IMR-90 (cell line): ENCODE measurements at regions not wholly inside any gene's neighbourhood (a gene's known extent, or its start where the extent isn't known, plus 50 kb on each side); places are given as distances from the start of the nearest gene placed in this dataset.

ENCODE experiments used
- ATAC-seq: fragments of 200-7000 bp; cut with Tn5 transposase; 2 replicates; pipeline ENCODE4 v1.9.1; 2020; ENCODE audit warnings: low read depth, mild to moderate bottlenecking, moderate library complexity
- BruUV-seq: library from RNA; stranded (reverse); fragments of 400-500 nt; replicated peaks from 2 replicates; lab custom pipeline; 2021; lab: Mats Ljungman, UMichigan
- CTCF ChIA-PET: fragments of 300-600 bp; formaldehyde crosslinking; extraction: SDS; loops from one replicate; lab custom pipeline; 2021; ENCODE audit warnings: antibody characterized with exemption; lab: Yijun Ruan, JAX
- POLR2A ChIA-PET: fragments of 300-600 bp; sonication (Branson Sonifier 250); formaldehyde crosslinking; loops from one replicate; lab custom pipeline; 2022; ENCODE audit warnings: antibody characterized with exemption; ENCODE audit not compliant: unreplicated experiment; lab: Charles Lee
- DNase-seq: peaks from one replicate; pipeline ENCODE4 v3.0.0; 2013
- H2AFZ ChIP-seq: replicated peaks from 2 replicates; pipeline ENCODE3; 2013; ENCODE audit warnings: low read length, mild to moderate bottlenecking; ENCODE audit not compliant: poor library complexity
- H2AK5ac ChIP-seq: 2 replicates; pipeline ENCODE4 v1.6.1; 2013; ENCODE audit warnings: low read depth, low read length, inconsistent platforms
- H2AK9ac ChIP-seq: replicated peaks from 2 replicates; pipeline ENCODE3; 2013; ENCODE audit warnings: mild to moderate bottlenecking, low read depth, low read length, moderate library complexity; ENCODE audit not compliant: poor library complexity
- H2BK120ac ChIP-seq: 2 replicates; pipeline ENCODE4 v1.6.1; 2013; ENCODE audit warnings: low read depth, low read length, inconsistent platforms
- H2BK15ac ChIP-seq: 3 replicates; pipeline ENCODE4 v1.6.1; 2013; ENCODE audit warnings: low read depth, low read length, inconsistent platforms
- H2BK20ac ChIP-seq: 2 replicates; pipeline ENCODE4 v1.6.1; 2013; ENCODE audit warnings: low read depth, mild to moderate bottlenecking, inconsistent platforms, low read length, moderate library complexity
- H2BK5ac ChIP-seq: 2 replicates; pipeline ENCODE4 v1.6.1; 2013; ENCODE audit warnings: mild to moderate bottlenecking, low read depth, low read length, inconsistent platforms; ENCODE audit not compliant: poor library complexity, severe bottlenecking
- H3K14ac ChIP-seq: replicated peaks from 2 replicates; pipeline ENCODE4 v1.6.1; 2013; ENCODE audit warnings: low read depth, low read length, inconsistent platforms
- H3K18ac ChIP-seq: 2 replicates; pipeline ENCODE4 v1.6.1; 2013; ENCODE audit warnings: low read depth, low read length, control low read depth
- H3K23ac ChIP-seq: 2 replicates; pipeline ENCODE4 v1.6.1; 2013; ENCODE audit warnings: low read depth, low read length, inconsistent platforms
- H3K27ac ChIP-seq: 2 replicates; pipeline ENCODE4 v1.5.1; 2013; ENCODE audit warnings: mild to moderate bottlenecking, control low read depth, low read length; ENCODE audit not compliant: insufficient read depth
- H3K27me3 ChIP-seq: 2 replicates; pipeline ENCODE4 v1.6.1; 2013; ENCODE audit warnings: low read length; ENCODE audit not compliant: control insufficient read depth, insufficient read depth
- H3K36me3 ChIP-seq: 2 replicates; pipeline ENCODE4 v1.6.1; 2013; ENCODE audit warnings: low read length, mixed read lengths; ENCODE audit not compliant: control insufficient read depth, insufficient read depth
- H3K4ac ChIP-seq: 2 replicates; pipeline ENCODE4 v1.6.1; 2013; ENCODE audit warnings: low read depth, low read length, inconsistent platforms
- H3K4me1 ChIP-seq: 2 replicates; pipeline ENCODE4 v1.6.1; 2013; ENCODE audit warnings: low read length, mixed read lengths; ENCODE audit not compliant: control insufficient read depth, insufficient read depth
- H3K4me2 ChIP-seq: 2 replicates; pipeline ENCODE4 v1.6.1; 2013; ENCODE audit warnings: low read depth, mild to moderate bottlenecking, control low read depth, low read length, moderate library complexity
- H3K4me3 ChIP-seq: 2 replicates; pipeline ENCODE4 v1.5.1; 2013; ENCODE audit warnings: low read depth, mild to moderate bottlenecking, control low read depth, low read length, moderate library complexity; ENCODE audit not compliant: insufficient read depth
- H3K56ac ChIP-seq: 2 replicates; pipeline ENCODE4 v1.6.1; 2013; ENCODE audit warnings: low read length, inconsistent platforms; ENCODE audit not compliant: insufficient read depth; ENCODE audit errors: extremely low read depth
- H3K79me1 ChIP-seq, 2 experiments: 2 replicates each; pipeline ENCODE4 v1.6.1; 2013; ENCODE audit warnings: low read length in 2 of 2, inconsistent platforms in 1 of 2, low read depth in 1 of 2
- H3K9ac ChIP-seq: 2 replicates; pipeline ENCODE4 v1.6.1; 2013; ENCODE audit warnings: low read depth, low read length, control low read depth
- H3K9me1 ChIP-seq: 2 replicates; pipeline ENCODE4 v1.6.1; 2013; ENCODE audit warnings: low read length, inconsistent platforms; ENCODE audit not compliant: insufficient read depth
- H3K9me3 ChIP-seq: 2 replicates; pipeline ENCODE4 v1.6.1; 2013; ENCODE audit warnings: low read length; ENCODE audit not compliant: control insufficient read depth, insufficient read depth
- H4K20me1 ChIP-seq: 2 replicates; pipeline ENCODE4 v1.6.1; 2013; ENCODE audit warnings: low read length, inconsistent platforms; ENCODE audit not compliant: insufficient read depth
- H4K5ac ChIP-seq: 2 replicates; pipeline ENCODE4 v1.6.1; 2013; ENCODE audit warnings: mild to moderate bottlenecking, low read depth, low read length, control low read depth
- H4K8ac ChIP-seq, 2 experiments: 2 replicates each; pipeline ENCODE4 v1.6.1; 2013; ENCODE audit warnings: low read depth in 2 of 2, low read length in 2 of 2, control low read depth in 1 of 2, inconsistent platforms in 1 of 2
- H4K91ac ChIP-seq: 2 replicates; pipeline ENCODE4 v1.6.1; 2013; ENCODE audit warnings: low read depth, low read length, inconsistent platforms; ENCODE audit not compliant: insufficient read depth
- BHLHE40 ChIP-seq: fragments of 150-350 bp; IDR thresholded peaks from 2 replicates; pipeline ENCODE4 v1.6.1; 2016; ENCODE audit warnings: mild to moderate bottlenecking, low read depth, low read length
- CEBPB ChIP-seq: IDR thresholded peaks from 2 replicates; pipeline ENCODE4 v1.6.1; 2012; ENCODE audit warnings: low read depth, low read length, improper control_type of control experiment
- CTCF ChIP-seq: conservative IDR thresholded peaks from 2 replicates; pipeline ENCODE4 v1.5.1; 2012; ENCODE audit warnings: mild to moderate bottlenecking, low read depth, low read length, improper control_type of control experiment
- FOS ChIP-seq: fragments of 150-350 bp; IDR thresholded peaks from 2 replicates; pipeline ENCODE4 v1.6.1; 2016; ENCODE audit warnings: low read depth, low read length
- MAFK ChIP-seq: IDR thresholded peaks from 2 replicates; pipeline ENCODE4 v1.6.1; 2012; ENCODE audit warnings: low read depth, low read length, improper control_type of control experiment
- MAZ ChIP-seq: IDR thresholded peaks from 2 replicates; pipeline ENCODE4 v1.6.1; 2012; ENCODE audit warnings: low read depth, mild to moderate bottlenecking, low read length, improper control_type of control experiment, moderate library complexity, borderline replicate concordance
- MXI1 ChIP-seq: IDR thresholded peaks from 2 replicates; pipeline ENCODE4 v1.6.1; 2012; ENCODE audit warnings: low read depth, mild to moderate bottlenecking, low read length, moderate library complexity, borderline replicate concordance
- NFE2L2 ChIP-seq: fragments of 150-350 bp; IDR thresholded peaks from 2 replicates; pipeline ENCODE4 v1.6.1; 2016; ENCODE audit warnings: low read depth, mild to moderate bottlenecking, low read length
- RAD21 ChIP-seq: IDR thresholded peaks from 2 replicates; pipeline ENCODE4 v1.6.1; 2012; ENCODE audit warnings: low read length, improper control_type of control experiment
- RCOR1 ChIP-seq: IDR thresholded peaks from 2 replicates; pipeline ENCODE4 v1.6.1; 2012; ENCODE audit warnings: mild to moderate bottlenecking, low read length, improper control_type of control experiment; ENCODE audit not compliant: insufficient replicate concordance
- RFX5 ChIP-seq: IDR thresholded peaks from 2 replicates; pipeline ENCODE4 v1.8.0; 2012; ENCODE audit warnings: low read depth, mild to moderate bottlenecking, low read length, moderate library complexity
- SMC3 ChIP-seq: fragments of 150-350 bp; IDR thresholded peaks from 2 replicates; pipeline ENCODE4 v1.6.1; 2016; ENCODE audit warnings: low read depth, mild to moderate bottlenecking, antibody characterized with exemption, low read length, moderate library complexity
- USF2 ChIP-seq: fragments of 150-350 bp; IDR thresholded peaks from 2 replicates; pipeline ENCODE4 v1.6.1; 2017; ENCODE audit warnings: mild to moderate bottlenecking, antibody characterized with exemption, low read length, low read depth
- WGBS, 2 experiments: methylation state at CpG; one replicate each; pipeline versions ENCODE4 v1.1.5 to v1.1.7; 2013; ENCODE audit warnings: missing lambda C conversion rate in 2 of 2; ENCODE audit not compliant: insufficient read length in 1 of 2; ENCODE audit errors: extremely low coverage in 2 of 2; 5-methylcytosine and 5-hydroxymethylcytosine counted together
- dilution Hi-C: fragments of 300-500 bp; cut with HindIII; formaldehyde crosslinking; loops from one replicate; pipeline ENCODE4 v1.14.3; 2018; ENCODE audit warnings: low sequenced_read_pairs; ENCODE audit not compliant: unreplicated experiment
- in situ Hi-C: fragments of 300-500 bp; cut with MboI; formaldehyde crosslinking; loops from 3 replicates; pipeline ENCODE4 v1.14.3; 2019; ENCODE audit warnings: low sequenced_read_pairs, inconsistent platforms, mixed read lengths
- intact Hi-C: fragments of 100-400 bp; cut with micrococcal nuclease; formaldehyde crosslinking; loops from 2 replicates; pipeline ENCODE4 v1.10.0; 2022

GRCh38 chr3:17954801-17955200 lies 212.4 kb upstream of the TBC1D5 start:
- Histone ChIP-seq H3K4ac (no peak overlapping the region), H3K56ac (no peak overlapping the region), H3K14ac (no peak overlapping the region), H3K36me3 (no peaks in the 10 kb centered on the region), H2AFZ (no peak overlapping the region), H3K79me1 (no peaks in the 10 kb centered on the region), H3K18ac (no peak overlapping the region), H3K4me1 (no peaks in the 10 kb centered on the region), H4K91ac (no peak overlapping the region), H2AK9ac (no peak overlapping the region), H3K4me3 (no peak overlapping the region), H3K27ac (no peak overlapping the region), H4K5ac (no peak overlapping the region), H4K20me1 (no peaks in the 10 kb centered on the region), H3K9me3 (no peaks in the 10 kb centered on the region), H3K27me3 (no peaks in the 10 kb centered on the region), H3K23ac (no peak overlapping the region), H2AK5ac (no peak overlapping the region), H2BK120ac (no peak overlapping the region), H2BK15ac (no peak overlapping the region), H2BK5ac (no peak overlapping the region), H4K8ac (no peak overlapping the region), H3K9me1 (no peaks in the 10 kb centered on the region), H2BK20ac (no peak overlapping the region), H3K4me2 (no peak overlapping the region), H3K9ac (no peak overlapping the region)
- no CpG with 5 or more reads among the region's 1 CpG for WGBS, 2 experiments
- dilution Hi-C loops, result no loop called here
- ChIA-PET POLR2A (no interaction called here), CTCF (no interaction called here)
- ATAC-seq (no peak), DNase-seq (no peak)
- BruUV-seq, result no TSS peak
- intact Hi-C loops, result no loop called here
- in situ Hi-C loops, result no loop called here
- TF ChIP-seq MAFK, result no peak
- TF ChIP-seq SMC3, result no peak
- no peak for TF ChIP-seq BHLHE40
- no peak for TF ChIP-seq MAZ
- no peak for TF ChIP-seq RCOR1
- no peak for TF ChIP-seq USF2
- no peak for TF ChIP-seq RFX5
- no peak for TF ChIP-seq CTCF
- TF ChIP-seq RAD21, result no peak
- no peak for TF ChIP-seq NFE2L2
- TF ChIP-seq MXI1, result no peak
- TF ChIP-seq CEBPB, result no peak
- TF ChIP-seq FOS, result no peak
